ENCODE measurements at regions not wholly inside any gene's neighbourhood (a gene's known extent, or its start where the extent isn't known, plus 50 kb on each side); places are given as distances from the start of the nearest gene placed in this dataset.

DNA sequence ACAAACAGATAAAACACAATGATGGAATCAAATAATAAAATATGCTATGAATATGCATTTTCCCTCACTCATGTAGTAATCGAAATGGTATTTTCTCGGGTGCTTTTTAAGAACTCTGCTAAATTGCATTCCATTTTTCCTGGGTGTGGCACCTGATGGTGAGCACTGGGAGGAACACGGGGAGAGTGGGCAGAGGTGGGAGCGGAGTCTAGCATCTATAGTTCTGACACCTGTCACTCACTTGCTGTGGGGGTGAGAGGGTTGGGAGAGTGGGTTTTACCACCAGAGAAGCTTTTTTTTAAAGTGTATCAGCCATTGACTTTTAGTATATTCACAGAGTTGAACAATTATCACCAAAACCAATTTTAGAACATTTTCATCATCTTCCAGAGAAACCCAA, 73.4 kb upstream of the PGBD5 start:
- Mint-ChIP-seq H3K4me3 (no peak overlapping the region), H3K4me1 (peaks cover 12% of the 10 kb centered on the region), H3K27me3 (ENCODE audit: insufficient read depth, low read depth) (peaks cover 19% of the 10 kb centered on the region), H3K36me3 (no peaks in the 10 kb centered on the region), H3K27ac (no peak overlapping the region), H3K9me3 (peaks cover 13% of the 10 kb centered on the region)
- H3K36me3 ChIP-seq, result no peaks in the 10 kb centered on the region
- no peaks in the 10 kb centered on the region for H3K79me2 ChIP-seq (ENCODE audit: low read depth)
- H3K9ac ChIP-seq, result no peak overlapping the region
- no peak overlapping the region for H3K4me3 ChIP-seq
- H3K27ac ChIP-seq, result no peak overlapping the region
- TF ChIP-seq EZH2 (IDR thresholded peaks at IDR 0.05), result no peak
- no peak for TF ChIP-seq EZH2phosphoT487 (IDR thresholded peaks at IDR 0.05)
- TF ChIP-seq, protein P1, sequence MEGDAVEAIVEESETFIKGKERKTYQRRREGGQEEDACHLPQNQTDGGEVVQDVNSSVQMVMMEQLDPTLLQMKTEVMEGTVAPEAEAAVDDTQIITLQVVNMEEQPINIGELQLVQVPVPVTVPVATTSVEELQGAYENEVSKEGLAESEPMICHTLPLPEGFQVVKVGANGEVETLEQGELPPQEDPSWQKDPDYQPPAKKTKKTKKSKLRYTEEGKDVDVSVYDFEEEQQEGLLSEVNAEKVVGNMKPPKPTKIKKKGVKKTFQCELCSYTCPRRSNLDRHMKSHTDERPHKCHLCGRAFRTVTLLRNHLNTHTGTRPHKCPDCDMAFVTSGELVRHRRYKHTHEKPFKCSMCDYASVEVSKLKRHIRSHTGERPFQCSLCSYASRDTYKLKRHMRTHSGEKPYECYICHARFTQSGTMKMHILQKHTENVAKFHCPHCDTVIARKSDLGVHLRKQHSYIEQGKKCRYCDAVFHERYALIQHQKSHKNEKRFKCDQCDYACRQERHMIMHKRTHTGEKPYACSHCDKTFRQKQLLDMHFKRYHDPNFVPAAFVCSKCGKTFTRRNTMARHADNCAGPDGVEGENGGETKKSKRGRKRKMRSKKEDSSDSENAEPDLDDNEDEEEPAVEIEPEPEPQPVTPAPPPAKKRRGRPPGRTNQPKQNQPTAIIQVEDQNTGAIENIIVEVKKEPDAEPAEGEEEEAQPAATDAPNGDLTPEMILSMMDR (IDR thresholded peaks at IDR 0.05), result no peak
- H2AFZ ChIP-seq (replicated peaks), result no peak overlapping the region
- H3K4me2 ChIP-seq, result no peak overlapping the region
- no peaks in the 10 kb centered on the region for H3F3A ChIP-seq (ENCODE audit: low read depth)
- no peaks in the 10 kb centered on the region for H3K9me3 ChIP-seq (ENCODE audit: low read depth)
- H3K4me1 ChIP-seq, result no peaks in the 10 kb centered on the region
- H3K27me3 ChIP-seq, result no peaks in the 10 kb centered on the region
- no peak for DNase-seq (ENCODE audit: low spot score)
- no peaks in the 10 kb centered on the region for H4K20me1 ChIP-seq (ENCODE audit: low read depth)

DNA sequence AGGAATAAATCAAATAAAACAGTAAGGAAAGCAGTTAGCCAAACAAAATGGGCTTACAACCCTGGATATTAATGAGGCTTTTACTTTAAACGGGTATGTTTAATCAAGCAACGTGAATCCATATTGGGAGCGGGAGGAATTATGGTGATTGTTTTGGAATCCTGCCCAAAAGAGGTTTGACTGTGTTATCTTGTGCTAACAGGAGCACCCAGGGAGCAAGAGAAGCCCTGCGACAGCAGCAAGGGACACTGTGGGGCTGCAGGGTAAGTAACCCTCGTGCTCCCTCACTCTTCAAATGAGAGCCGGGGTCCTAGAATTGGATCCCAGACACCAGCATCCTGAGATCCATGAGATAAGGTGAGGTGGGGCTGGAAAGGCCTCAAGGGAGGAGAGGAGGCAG, 72.6 kb upstream of the PGBD5 start:
- H3K4me1 ChIP-seq, result no peaks in the 10 kb centered on the region
- H3K4me1 Mint-ChIP-seq, result peaks cover 6% of the 10 kb centered on the region
- H2AFZ ChIP-seq (replicated peaks), result no peak overlapping the region
- no peaks in the 10 kb centered on the region for H3K36me3 ChIP-seq
- H3K36me3 Mint-ChIP-seq, result no peaks in the 10 kb centered on the region
- no peaks in the 10 kb centered on the region for H3K9me3 ChIP-seq (ENCODE audit: low read depth)
- no peaks in the 10 kb centered on the region for H4K20me1 ChIP-seq (ENCODE audit: low read depth)
- H3K27me3 Mint-ChIP-seq (ENCODE audit: insufficient read depth, low read depth), result peaks cover 20% of the 10 kb centered on the region
- H3K27me3 ChIP-seq, result no peaks in the 10 kb centered on the region
- no peak overlapping the region for H3K4me3 ChIP-seq
- H3K9ac ChIP-seq, result no peak overlapping the region
- H3F3A ChIP-seq (ENCODE audit: low read depth), result no peaks in the 10 kb centered on the region
- no peak for TF ChIP-seq EZH2 (IDR thresholded peaks at IDR 0.05)
- TF ChIP-seq, protein P1 (IDR thresholded peaks at IDR 0.05), result no peak
- no peak for TF ChIP-seq EZH2phosphoT487 (IDR thresholded peaks at IDR 0.05)
- no peak overlapping the region for H3K27ac ChIP-seq
- no peak overlapping the region for H3K27ac Mint-ChIP-seq
- H3K79me2 ChIP-seq (ENCODE audit: low read depth), result no peaks in the 10 kb centered on the region
- no peak overlapping the region for H3K4me2 ChIP-seq
- H3K4me3 Mint-ChIP-seq, result no peak overlapping the region
- no peak for DNase-seq (ENCODE audit: low spot score)
- peaks cover 13% of the 10 kb centered on the region for H3K9me3 Mint-ChIP-seq

DNA sequence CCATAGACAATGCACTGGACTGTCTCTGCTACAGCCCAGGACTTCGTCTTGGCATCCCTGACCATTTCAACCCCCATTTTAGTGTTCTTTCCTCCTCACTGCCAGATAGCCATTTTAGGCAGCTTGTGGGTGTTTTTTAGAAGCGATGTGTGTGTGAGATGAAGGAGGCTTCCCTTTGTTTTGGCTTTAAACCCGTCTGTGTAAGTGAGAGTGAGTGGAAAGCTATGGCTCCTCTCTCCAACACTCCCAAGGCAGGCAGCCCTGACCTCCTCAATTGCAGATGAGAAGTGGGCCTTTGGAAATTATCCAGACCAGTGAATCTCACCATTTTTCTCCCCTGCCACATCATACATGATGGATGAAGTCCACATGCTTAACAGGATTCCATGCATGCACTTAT, 70.3 kb upstream of the PGBD5 start:
- H3K79me2 ChIP-seq (ENCODE audit: low read depth), result no peaks in the 10 kb centered on the region
- H3K9ac ChIP-seq, result no peak overlapping the region
- no peaks in the 10 kb centered on the region for H3K36me3 ChIP-seq
- H3K9me3 Mint-ChIP-seq, result peaks cover 13% of the 10 kb centered on the region
- H3K9me3 ChIP-seq (ENCODE audit: low read depth), result no peaks in the 10 kb centered on the region
- H3K27ac Mint-ChIP-seq, result no peak overlapping the region
- TF ChIP-seq EZH2 (IDR thresholded peaks at IDR 0.05) (no peak), EZH2phosphoT487 (IDR thresholded peaks at IDR 0.05) (no peak)
- TF ChIP-seq, protein P1 (IDR thresholded peaks at IDR 0.05), result no peak
- H3K4me1 Mint-ChIP-seq, result peaks cover 4% of the 10 kb centered on the region
- H3K4me1 ChIP-seq, result no peaks in the 10 kb centered on the region
- H3K27me3 ChIP-seq, result no peaks in the 10 kb centered on the region
- no peak overlapping the region for H3K4me3 Mint-ChIP-seq
- no peaks in the 10 kb centered on the region for H3K36me3 Mint-ChIP-seq
- peaks cover 18% of the 10 kb centered on the region for H3K27me3 Mint-ChIP-seq (ENCODE audit: insufficient read depth, low read depth)
- H3K4me3 ChIP-seq, result no peak overlapping the region
- H3K27ac ChIP-seq, result no peak overlapping the region
- H2AFZ ChIP-seq (replicated peaks), result no peak overlapping the region
- no peaks in the 10 kb centered on the region for H4K20me1 ChIP-seq (ENCODE audit: low read depth)
- H3K4me2 ChIP-seq, result no peak overlapping the region
- DNase-seq (ENCODE audit: low spot score), result no peak
- H3F3A ChIP-seq (ENCODE audit: low read depth), result no peaks in the 10 kb centered on the region

Data from neural progenitor cell (in vitro differentiated cells).